ENCODE measurements at regions not wholly inside any gene's neighbourhood (a gene's known extent, or its start where the extent isn't known, plus 50 kb on each side); places are given as distances from the start of the nearest gene placed in this dataset.
"Not testable (repeated sequence)": the region's sequence is repeated elsewhere in the genome, so short reads cannot be mapped to it uniquely, and the experiment has no call there.

GRCh38 chr5:91598216-91598615, 215.1 kb upstream of the ARRDC3 start:
- Histone ChIP-seq H3K4me1 (ENCODE audit: control insufficient read depth, insufficient read depth, low read length, unreplicated experiment) (no peaks in the 10 kb centered on the region), H2AFZ (ENCODE audit: low read length, unreplicated experiment) (no peak overlapping the region), H3K36me3 (ENCODE audit: insufficient read depth, low read length) (no peaks in the 10 kb centered on the region), H3K27me3 (ENCODE audit: insufficient read depth, low read length) (no peaks in the 10 kb centered on the region), H3K27ac (ENCODE audit: low read depth, low read length) (no peak overlapping the region), H3K4me3 (ENCODE audit: low read depth, low read length) (no peak overlapping the region), H3K79me2 (ENCODE audit: control insufficient read depth, insufficient read depth, low read length, unreplicated experiment) (no peaks in the 10 kb centered on the region)

- H3K4me3 ChIP-seq (ENCODE audit: low read depth, low read length): no peak overlapping the region
- no peak overlapping the region for H3K27ac ChIP-seq (ENCODE audit: low read depth, low read length)
- H3K27me3 ChIP-seq (ENCODE audit: insufficient read depth, low read length): no peaks in the 10 kb centered on the region
- no peaks in the 10 kb centered on the region for H3K4me1 ChIP-seq (ENCODE audit: control insufficient read depth, insufficient read depth, low read length, unreplicated experiment)
- no peaks in the 10 kb centered on the region for H3K79me2 ChIP-seq (ENCODE audit: control insufficient read depth, insufficient read depth, low read length, unreplicated experiment)
- H3K36me3 ChIP-seq (ENCODE audit: insufficient read depth, low read length): no peaks in the 10 kb centered on the region
- no peak overlapping the region for H2AFZ ChIP-seq (ENCODE audit: low read length, unreplicated experiment)
Observed at GRCh38 chr5:91595424-91595823, 212.3 kb upstream of the ARRDC3 start.

GRCh38 chr5:91591076-91591475, 208.0 kb upstream of the ARRDC3 start:
- no peaks in the 10 kb centered on the region for H3K36me3 ChIP-seq (ENCODE audit: insufficient read depth, low read length)
- no peak overlapping the region for H3K27ac ChIP-seq (ENCODE audit: low read depth, low read length)
- no peaks in the 10 kb centered on the region for H3K4me1 ChIP-seq (ENCODE audit: control insufficient read depth, insufficient read depth, low read length, unreplicated experiment)
- H3K4me3 ChIP-seq (ENCODE audit: low read depth, low read length): no peak overlapping the region
- no peaks in the 10 kb centered on the region for H3K79me2 ChIP-seq (ENCODE audit: control insufficient read depth, insufficient read depth, low read length, unreplicated experiment)
- no peak overlapping the region for H2AFZ ChIP-seq (ENCODE audit: low read length, unreplicated experiment)
- H3K27me3 ChIP-seq (ENCODE audit: insufficient read depth, low read length): no peaks in the 10 kb centered on the region

GRCh38 chr5:91586232-91586631, 203.1 kb upstream of the ARRDC3 start:
- Histone ChIP-seq H3K4me1 (ENCODE audit: control insufficient read depth, insufficient read depth, low read length, unreplicated experiment) (no peaks in the 10 kb centered on the region), H2AFZ (ENCODE audit: low read length, unreplicated experiment) (no peak overlapping the region), H3K4me3 (ENCODE audit: low read depth, low read length) (no peak overlapping the region)

GRCh38 chr5:91584352-91584751, 201.2 kb upstream of the ARRDC3 start:
- H3K36me3 ChIP-seq (ENCODE audit: insufficient read depth, low read length): no peaks in the 10 kb centered on the region
- H3K4me1 ChIP-seq (ENCODE audit: control insufficient read depth, insufficient read depth, low read length, unreplicated experiment): no peaks in the 10 kb centered on the region

More at GRCh38 chr5:91586232-91586631, 203.1 kb upstream of the ARRDC3 start:
- H3K27me3 ChIP-seq (ENCODE audit: insufficient read depth, low read length): no peaks in the 10 kb centered on the region
- no peaks in the 10 kb centered on the region for H3K79me2 ChIP-seq (ENCODE audit: control insufficient read depth, insufficient read depth, low read length, unreplicated experiment)
- H3K36me3 ChIP-seq (ENCODE audit: insufficient read depth, low read length): no peaks in the 10 kb centered on the region
- no peak overlapping the region for H3K27ac ChIP-seq (ENCODE audit: low read depth, low read length)

GRCh38 chr5:91566012-91566411, 182.9 kb upstream of the ARRDC3 start:
- H3K4me3 ChIP-seq (ENCODE audit: low read depth, low read length); H3K79me2 ChIP-seq (ENCODE audit: control insufficient read depth, insufficient read depth, low read length, unreplicated experiment); H2AFZ ChIP-seq (ENCODE audit: low read length, unreplicated experiment); H3K27me3 ChIP-seq (ENCODE audit: insufficient read depth, low read length); H3K4me1 ChIP-seq (ENCODE audit: control insufficient read depth, insufficient read depth, low read length, unreplicated experiment); H3K27ac ChIP-seq (ENCODE audit: low read depth, low read length); H3K36me3 ChIP-seq (ENCODE audit: insufficient read depth, low read length): not testable (repeated sequence)

More at GRCh38 chr5:91584352-91584751, 201.2 kb upstream of the ARRDC3 start:
- Histone ChIP-seq H3K27me3 (ENCODE audit: insufficient read depth, low read length) (no peaks in the 10 kb centered on the region), H3K79me2 (ENCODE audit: control insufficient read depth, insufficient read depth, low read length, unreplicated experiment) (no peaks in the 10 kb centered on the region), H3K4me3 (ENCODE audit: low read depth, low read length) (no peak overlapping the region), H2AFZ (ENCODE audit: low read length, unreplicated experiment) (no peak overlapping the region), H3K27ac (ENCODE audit: low read depth, low read length) (no peak overlapping the region)

GRCh38 chr5:91562922-91563321, 179.8 kb upstream of the ARRDC3 start:
- no peaks in the 10 kb centered on the region for H3K79me2 ChIP-seq (ENCODE audit: control insufficient read depth, insufficient read depth, low read length, unreplicated experiment)
- no peaks in the 10 kb centered on the region for H3K36me3 ChIP-seq (ENCODE audit: insufficient read depth, low read length)
- H2AFZ ChIP-seq (ENCODE audit: low read length, unreplicated experiment): no peak overlapping the region
- H3K4me3 ChIP-seq (ENCODE audit: low read depth, low read length): no peak overlapping the region
- no peaks in the 10 kb centered on the region for H3K4me1 ChIP-seq (ENCODE audit: control insufficient read depth, insufficient read depth, low read length, unreplicated experiment)
- H3K27ac ChIP-seq (ENCODE audit: low read depth, low read length): no peak overlapping the region
- no peaks in the 10 kb centered on the region for H3K27me3 ChIP-seq (ENCODE audit: insufficient read depth, low read length)

- Histone ChIP-seq H3K79me2 (ENCODE audit: control insufficient read depth, insufficient read depth, low read length, unreplicated experiment) (no peaks in the 10 kb centered on the region), H3K4me1 (ENCODE audit: control insufficient read depth, insufficient read depth, low read length, unreplicated experiment) (peaks cover 3% of the 10 kb centered on the region), H3K36me3 (ENCODE audit: insufficient read depth, low read length) (no peaks in the 10 kb centered on the region), H3K4me3 (ENCODE audit: low read depth, low read length) (no peak overlapping the region), H3K27me3 (ENCODE audit: insufficient read depth, low read length) (no peaks in the 10 kb centered on the region), H3K27ac (ENCODE audit: low read depth, low read length) (no peak overlapping the region), H2AFZ (ENCODE audit: low read length, unreplicated experiment) (no peak overlapping the region)
Observed at GRCh38 chr5:91541696-91542095, 158.6 kb upstream of the ARRDC3 start.

GRCh38 chr5:91538179-91538578, 155.1 kb upstream of the ARRDC3 start:
- no peaks in the 10 kb centered on the region for H3K27me3 ChIP-seq (ENCODE audit: insufficient read depth, low read length)
- H3K79me2 ChIP-seq (ENCODE audit: control insufficient read depth, insufficient read depth, low read length, unreplicated experiment): no peaks in the 10 kb centered on the region
- no peak overlapping the region for H3K27ac ChIP-seq (ENCODE audit: low read depth, low read length)
- no peaks in the 10 kb centered on the region for H3K36me3 ChIP-seq (ENCODE audit: insufficient read depth, low read length)
- H2AFZ ChIP-seq (ENCODE audit: low read length, unreplicated experiment): peak overlapping the region; percentile 32
- no peak overlapping the region for H3K4me3 ChIP-seq (ENCODE audit: low read depth, low read length)
- peaks cover 3% of the 10 kb centered on the region for H3K4me1 ChIP-seq (ENCODE audit: control insufficient read depth, insufficient read depth, low read length, unreplicated experiment)

- Histone ChIP-seq H2AFZ (ENCODE audit: low read length, unreplicated experiment) (no peak overlapping the region), H3K79me2 (ENCODE audit: control insufficient read depth, insufficient read depth, low read length, unreplicated experiment) (no peaks in the 10 kb centered on the region), H3K4me1 (ENCODE audit: control insufficient read depth, insufficient read depth, low read length, unreplicated experiment) (no peaks in the 10 kb centered on the region), H3K36me3 (ENCODE audit: insufficient read depth, low read length) (no peaks in the 10 kb centered on the region), H3K27me3 (ENCODE audit: insufficient read depth, low read length) (no peaks in the 10 kb centered on the region), H3K4me3 (ENCODE audit: low read depth, low read length) (no peak overlapping the region), H3K27ac (ENCODE audit: low read depth, low read length) (no peak overlapping the region)
Observed at GRCh38 chr5:91535499-91535898, 152.4 kb upstream of the ARRDC3 start.

- no peak overlapping the region for H3K27ac ChIP-seq (ENCODE audit: low read depth, low read length)
- no peaks in the 10 kb centered on the region for H3K79me2 ChIP-seq (ENCODE audit: control insufficient read depth, insufficient read depth, low read length, unreplicated experiment)
- no peaks in the 10 kb centered on the region for H3K36me3 ChIP-seq (ENCODE audit: insufficient read depth, low read length)
- H2AFZ ChIP-seq (ENCODE audit: low read length, unreplicated experiment): no peak overlapping the region
- H3K27me3 ChIP-seq (ENCODE audit: insufficient read depth, low read length): no peaks in the 10 kb centered on the region
- no peaks in the 10 kb centered on the region for H3K4me1 ChIP-seq (ENCODE audit: control insufficient read depth, insufficient read depth, low read length, unreplicated experiment)
- no peak overlapping the region for H3K4me3 ChIP-seq (ENCODE audit: low read depth, low read length)
Observed at GRCh38 chr5:91534332-91534731, 151.2 kb upstream of the ARRDC3 start.
